GM18520 (cell line): ENCODE measurements at regions not wholly inside any gene's neighbourhood (a gene's known extent, or its start where the extent isn't known, plus 50 kb on each side); places are given as distances from the start of the nearest gene placed in this dataset.
"Not testable (repeated sequence)": the region's sequence is repeated elsewhere in the genome, so short reads cannot be mapped to it uniquely, and the experiment has no call there.

Experiments used
- ATAC-seq: cut with Tn5 transposase; IDR thresholded peaks from one replicate; pipeline ENCODE4 v1.9.1; 2021; ENCODE audit not compliant: unreplicated experiment

GRCh38 chr9:75728391-75728790 lies 162.1 kb upstream of the PCSK5 start:
- ATAC-seq: no peak

DNA sequence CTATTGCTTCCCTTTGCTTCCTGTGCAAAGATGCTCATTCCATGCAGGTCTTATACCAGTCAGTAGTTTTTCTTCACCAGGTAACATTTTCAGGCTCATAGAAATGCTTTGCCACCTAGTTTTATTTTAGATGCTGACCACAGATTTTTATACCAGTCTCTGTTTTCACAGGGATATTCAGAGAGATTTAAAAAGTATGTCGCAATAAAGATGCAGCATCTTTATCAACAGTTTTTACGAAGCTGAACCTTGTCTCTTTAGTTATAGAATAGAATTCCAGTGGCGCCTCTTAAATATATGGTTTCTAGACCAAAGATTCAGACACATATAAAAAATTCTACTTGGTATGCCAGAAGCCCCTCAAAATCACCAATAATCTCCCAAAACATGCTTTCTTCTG lies 155.7 kb upstream of the PCSK5 start:
- no peak for ATAC-seq

DNA sequence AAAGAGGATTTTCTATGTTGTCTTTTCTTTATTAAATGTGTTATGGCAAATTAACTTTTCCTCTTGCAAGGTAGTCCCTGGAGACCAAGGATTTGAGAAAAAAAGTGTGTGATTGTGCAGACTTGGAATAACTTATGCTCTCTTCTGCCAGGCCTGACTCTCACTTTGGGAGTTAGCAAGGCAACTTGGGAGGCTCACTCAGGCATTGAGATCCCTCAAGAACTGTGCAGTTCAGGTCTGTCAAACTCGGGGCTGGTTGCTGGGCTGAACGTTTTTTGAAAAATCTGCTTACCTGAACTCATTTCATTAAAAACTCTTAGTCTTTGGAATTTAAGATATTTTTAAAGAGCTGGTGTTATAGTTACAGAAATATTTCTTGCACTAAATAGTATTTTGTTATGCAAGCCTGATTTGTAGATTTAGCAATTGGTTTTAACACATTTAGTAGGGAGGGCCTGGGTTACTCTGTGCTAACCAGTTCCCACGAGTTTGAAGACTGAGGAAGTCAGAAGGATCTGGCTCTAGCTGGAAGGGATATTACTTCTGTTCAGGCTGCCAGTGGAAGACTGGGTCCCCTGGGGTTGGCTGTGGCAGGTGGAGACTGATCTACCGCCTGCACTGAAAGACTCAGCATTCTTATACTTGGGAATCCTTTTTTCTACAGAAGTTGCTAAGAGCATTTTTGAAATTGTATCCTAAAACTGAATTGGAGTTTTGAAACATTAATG lies 150.4 kb upstream of the PCSK5 start:
- no peak for ATAC-seq

DNA sequence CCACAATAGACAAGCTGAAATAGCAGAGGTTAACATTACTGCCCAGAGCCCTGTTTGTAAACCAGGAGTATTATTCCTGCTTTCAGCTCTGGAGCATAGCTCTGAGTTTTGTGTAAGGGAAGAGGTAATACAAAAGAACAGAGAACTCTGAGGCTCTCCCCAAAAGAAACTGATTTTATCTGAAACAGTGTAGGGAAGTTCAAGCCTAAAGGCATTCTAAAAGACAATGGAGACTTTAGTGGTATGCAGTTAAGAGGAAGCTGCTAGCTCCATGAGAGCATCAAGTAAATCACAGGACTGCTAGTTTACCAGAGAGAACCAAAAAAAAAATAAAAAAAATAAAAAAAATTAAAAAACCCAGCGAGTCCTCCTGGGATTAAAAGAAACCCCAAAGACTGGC lies 146.6 kb upstream of the PCSK5 start:
- no peak for ATAC-seq

DNA sequence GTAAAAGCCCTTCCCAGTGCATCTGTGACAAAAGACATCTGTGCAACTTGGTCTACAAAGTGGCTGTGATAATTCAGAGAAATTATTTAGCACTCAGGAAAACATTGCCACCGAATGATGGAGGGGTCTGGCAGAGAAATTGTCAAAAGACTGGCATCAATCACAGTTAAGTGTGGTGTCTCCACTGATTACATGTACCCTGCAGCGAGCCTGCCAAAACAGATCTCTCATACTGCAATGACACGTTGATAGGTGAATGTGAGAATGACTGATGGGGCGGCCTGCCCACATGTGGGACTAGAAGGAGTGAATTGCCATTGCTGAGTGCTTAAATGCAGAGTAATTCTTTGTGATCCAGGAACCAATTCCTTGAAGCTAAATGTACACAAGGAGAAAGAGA lies 136.4 kb upstream of the PCSK5 start:
- no peak for ATAC-seq

DNA sequence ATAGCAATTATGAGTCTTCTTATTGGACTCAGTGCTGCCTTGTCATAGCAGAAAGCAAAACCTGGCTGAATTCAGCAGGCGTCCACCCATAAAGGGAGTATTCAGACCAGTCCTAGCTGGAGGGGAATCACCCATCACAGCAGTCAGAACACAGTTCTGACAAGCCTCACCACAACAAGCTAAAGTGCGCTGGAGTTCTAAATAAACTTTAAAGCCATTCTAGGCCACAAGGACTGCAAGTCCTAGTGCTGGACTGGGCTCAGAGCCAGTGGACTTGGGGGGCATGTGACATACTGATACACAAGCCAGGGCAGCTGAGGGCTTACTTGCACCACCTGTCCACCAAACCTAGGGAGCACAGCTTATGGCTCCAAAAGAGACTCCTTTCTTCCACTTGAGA lies 115.3 kb upstream of the PCSK5 start:
- ATAC-seq: no peak

GRCh38 chr9:75775966-75776691 lies 114.3 kb upstream of the PCSK5 start:
- ATAC-seq: no peak

DNA sequence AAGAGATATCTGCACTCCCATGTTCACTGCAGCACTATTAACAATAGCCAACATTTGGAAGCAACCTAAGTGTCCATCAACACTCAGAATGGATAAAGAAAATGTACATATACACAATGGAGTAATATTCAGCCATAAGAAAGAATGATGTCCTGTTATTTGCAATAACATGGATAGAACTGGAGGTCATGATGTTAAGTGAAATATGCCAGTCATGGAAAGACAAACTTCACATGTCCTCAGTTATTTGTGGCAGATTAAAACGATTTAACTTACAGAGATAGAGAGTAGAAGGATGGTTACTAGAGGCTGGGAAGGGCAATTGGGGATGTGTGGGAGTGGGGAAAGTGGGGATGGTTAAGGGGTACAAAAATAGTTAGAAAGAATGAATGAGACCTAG lies 110.3 kb upstream of the PCSK5 start:
- ATAC-seq: no peak

GRCh38 chr9:75788006-75788634 lies 102.4 kb upstream of the PCSK5 start:
- no peak for ATAC-seq

- no peak for ATAC-seq
Observed at GRCh38 chr9:75797085-75797580, 93.3 kb upstream of the PCSK5 start.

DNA sequence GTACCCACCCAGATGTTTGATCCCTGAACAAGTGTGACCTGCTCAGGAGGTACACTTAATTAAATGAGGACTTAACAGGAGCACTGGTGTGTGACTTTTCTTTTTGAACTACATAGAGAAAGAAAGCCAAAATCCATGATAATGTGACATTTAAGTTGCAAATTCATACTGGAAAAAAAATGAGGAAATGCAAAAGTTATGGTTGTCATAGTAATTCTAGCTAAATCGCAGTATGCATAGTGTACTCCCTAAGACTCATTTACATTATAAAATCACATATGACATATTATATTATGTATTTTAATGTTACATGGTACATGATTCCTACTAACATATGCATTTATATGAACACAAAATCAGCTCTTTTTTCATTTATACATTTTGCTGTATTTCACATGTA lies 92.0 kb upstream of the PCSK5 start:
- ATAC-seq: no peak

DNA sequence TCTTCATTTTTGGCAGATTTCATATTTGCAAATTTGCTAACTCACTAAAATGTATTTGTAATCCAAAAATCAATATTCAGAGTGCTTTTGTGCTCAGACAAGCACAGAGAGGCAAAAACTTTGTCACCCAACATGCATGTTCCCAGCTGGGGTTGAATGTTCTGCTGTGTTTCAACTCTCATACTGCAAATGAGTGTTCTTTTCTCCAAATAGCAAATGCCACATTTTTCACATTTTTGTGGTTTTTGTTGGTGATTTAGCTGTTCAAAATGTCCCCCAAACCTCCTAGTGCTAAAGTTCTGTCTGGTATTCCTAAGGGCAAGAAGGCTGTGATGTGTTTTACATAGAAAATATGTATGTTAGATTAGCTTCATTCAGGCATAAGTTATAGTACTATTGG lies 87.3 kb upstream of the PCSK5 start:
- no peak for ATAC-seq

- no peak for ATAC-seq
Observed at GRCh38 chr9:75810063-75810462, 80.4 kb upstream of the PCSK5 start.

DNA sequence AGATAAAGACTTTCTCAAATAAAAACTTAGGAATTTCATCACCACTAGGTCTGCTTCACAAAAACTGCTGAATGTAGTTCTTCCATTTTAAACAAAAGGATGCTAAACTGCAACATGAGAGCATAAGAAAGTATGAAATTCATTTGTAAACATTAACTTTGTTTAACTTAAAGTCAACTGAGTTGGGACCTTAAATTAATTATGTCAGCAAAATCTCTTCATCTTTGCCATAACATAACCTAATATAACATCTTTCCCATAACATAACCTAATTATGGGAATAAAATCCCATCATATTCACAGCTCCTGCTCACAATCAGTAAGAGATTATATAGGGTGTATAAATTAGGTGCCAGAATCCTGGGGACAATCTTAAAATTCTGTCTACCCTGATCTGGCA lies 78.8 kb upstream of the PCSK5 start:
- no peak for ATAC-seq

DNA sequence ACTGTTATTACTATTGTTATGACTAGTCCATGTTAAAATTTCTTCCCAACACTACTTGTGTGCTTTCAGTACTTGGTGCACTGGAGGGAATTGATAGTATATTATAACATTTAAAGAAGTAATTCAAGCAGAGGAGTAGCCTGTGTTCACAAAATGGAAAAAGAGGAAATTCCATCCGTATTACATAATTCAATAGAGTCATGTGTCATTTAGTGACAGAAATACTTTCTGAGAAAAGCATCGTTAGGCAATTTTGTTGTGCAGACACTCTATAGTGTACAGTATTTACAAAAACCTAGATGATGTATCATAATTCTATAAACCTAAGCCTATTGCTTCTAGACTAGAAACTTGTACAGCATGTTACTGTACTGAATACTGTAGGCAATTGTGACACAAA lies 78.3 kb upstream of the PCSK5 start:
- ATAC-seq: no peak

- no peak for ATAC-seq
Observed at GRCh38 chr9:75814667-75815066, 75.8 kb upstream of the PCSK5 start.

- ATAC-seq: not testable (repeated sequence)
Observed at GRCh38 chr9:75820471-75821115, 69.9 kb upstream of the PCSK5 start.

GRCh38 chr9:75823151-75823550 lies 67.3 kb upstream of the PCSK5 start:
- no peak for ATAC-seq

- no peak for ATAC-seq
Observed at GRCh38 chr9:75824816-75825568, 65.5 kb upstream of the PCSK5 start.

DNA sequence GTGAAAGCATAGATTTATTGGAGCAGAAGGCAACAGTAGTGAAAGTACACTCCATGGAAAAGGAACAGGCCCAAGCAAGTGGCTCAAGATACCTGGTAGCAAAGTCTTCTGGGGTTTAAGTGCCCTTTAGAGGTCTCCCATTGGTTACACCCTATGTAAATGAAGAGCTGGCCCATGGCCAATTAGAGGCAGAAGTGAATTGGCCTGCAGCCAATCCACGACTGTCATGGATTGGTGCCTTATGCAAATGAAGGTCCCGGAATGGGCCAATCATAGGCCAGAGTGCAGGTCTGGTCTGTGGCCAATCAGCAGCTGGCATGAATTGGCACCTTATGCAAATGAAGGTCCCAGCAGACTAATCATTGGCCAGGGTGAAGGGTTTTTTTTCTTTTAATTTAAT lies 64.2 kb upstream of the PCSK5 start:
- no peak for ATAC-seq

DNA sequence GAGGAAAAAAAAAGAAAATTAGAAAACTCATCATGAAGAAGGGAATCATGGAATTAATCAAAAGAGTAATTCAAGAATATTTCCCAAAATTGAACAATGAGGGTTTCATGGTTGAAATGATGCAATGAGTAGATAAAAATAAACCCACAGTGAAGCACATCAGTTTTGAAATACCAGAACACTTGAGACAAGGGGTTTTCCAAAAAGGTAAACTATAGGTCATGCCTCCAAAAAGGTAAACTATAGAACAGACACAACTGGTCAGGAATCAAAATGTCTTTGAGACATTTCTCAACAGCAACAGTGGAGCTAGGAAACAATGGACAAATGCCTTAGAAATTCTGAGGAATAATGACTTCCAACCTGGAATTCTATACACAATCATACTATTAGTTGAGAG lies 60.2 kb upstream of the PCSK5 start:
- no peak for ATAC-seq
